Vagina (tissue), 2 donors: ENCODE measurements at regions not wholly inside any gene's neighbourhood (a gene's known extent, or its start where the extent isn't known, plus 50 kb on each side); places are given as distances from the start of the nearest gene placed in this dataset.

ENCODE experiments used
- POLR2A ChIP-seq, 2 donors: fragments of 450-650 bp; IDR thresholded peaks; one replicate each; pipeline ENCODE4 v1.6.1; 2017; ENCODE audit warnings: antibody characterized with exemption in 2 of 2, mild to moderate bottlenecking in 2 of 2, moderate library complexity in 2 of 2
- TF ChIP-seq, protein P1 (sequence below), 3 experiments: fragments of 450-650 bp in 2 of 3; fragments of 200-600 bp in 1 of 3; sonication (generic) in 1 of 3; IDR thresholded peaks; one replicate each; pipeline ENCODE4 v1.5.1; 2017 to 2019; ENCODE audit warnings: antibody characterized with exemption in 3 of 3, mild to moderate bottlenecking in 2 of 3, moderate library complexity in 2 of 3

DNA sequence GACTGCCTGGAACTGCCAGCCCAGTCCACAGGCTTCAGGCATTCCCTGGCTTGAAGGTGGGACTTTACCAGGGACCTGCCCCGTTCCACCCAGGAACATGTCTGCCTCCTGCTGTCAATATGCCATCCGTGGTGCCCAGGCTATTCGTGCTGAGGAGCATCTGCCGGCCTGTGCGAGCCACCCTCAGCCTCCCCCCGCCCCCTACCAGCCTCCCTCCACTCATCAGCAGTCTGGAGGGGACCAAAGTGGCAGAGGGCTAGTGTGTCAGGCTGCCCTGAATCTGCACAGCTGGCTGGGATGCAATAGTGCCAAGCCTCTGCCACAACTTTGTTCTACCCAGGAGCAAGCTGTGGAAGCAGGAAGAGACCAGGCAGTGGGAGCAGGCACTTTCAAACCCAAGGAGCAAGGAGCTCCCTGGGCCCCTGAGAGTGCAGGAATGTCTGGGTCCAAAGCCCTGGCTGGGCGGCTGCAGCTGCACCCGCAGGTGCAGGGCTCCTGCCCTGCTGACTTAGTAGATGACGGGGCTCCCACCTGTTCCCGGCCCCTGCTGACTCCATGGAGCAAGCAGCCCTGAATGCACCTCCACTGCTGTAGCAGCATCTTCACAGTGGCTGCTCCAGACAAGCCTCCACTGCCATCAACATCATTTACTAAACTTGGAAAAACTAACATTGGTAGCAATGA, 423.2 kb downstream of the RERGL start:
- TF ChIP-seq POLR2A (IDR thresholded peaks at IDR 0.05): no peak
- TF ChIP-seq, protein P1, sequence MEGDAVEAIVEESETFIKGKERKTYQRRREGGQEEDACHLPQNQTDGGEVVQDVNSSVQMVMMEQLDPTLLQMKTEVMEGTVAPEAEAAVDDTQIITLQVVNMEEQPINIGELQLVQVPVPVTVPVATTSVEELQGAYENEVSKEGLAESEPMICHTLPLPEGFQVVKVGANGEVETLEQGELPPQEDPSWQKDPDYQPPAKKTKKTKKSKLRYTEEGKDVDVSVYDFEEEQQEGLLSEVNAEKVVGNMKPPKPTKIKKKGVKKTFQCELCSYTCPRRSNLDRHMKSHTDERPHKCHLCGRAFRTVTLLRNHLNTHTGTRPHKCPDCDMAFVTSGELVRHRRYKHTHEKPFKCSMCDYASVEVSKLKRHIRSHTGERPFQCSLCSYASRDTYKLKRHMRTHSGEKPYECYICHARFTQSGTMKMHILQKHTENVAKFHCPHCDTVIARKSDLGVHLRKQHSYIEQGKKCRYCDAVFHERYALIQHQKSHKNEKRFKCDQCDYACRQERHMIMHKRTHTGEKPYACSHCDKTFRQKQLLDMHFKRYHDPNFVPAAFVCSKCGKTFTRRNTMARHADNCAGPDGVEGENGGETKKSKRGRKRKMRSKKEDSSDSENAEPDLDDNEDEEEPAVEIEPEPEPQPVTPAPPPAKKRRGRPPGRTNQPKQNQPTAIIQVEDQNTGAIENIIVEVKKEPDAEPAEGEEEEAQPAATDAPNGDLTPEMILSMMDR (IDR thresholded peaks at IDR 0.05): no peak
